HEK293 (cell line): ENCODE measurements at regions not wholly inside any gene's neighbourhood (a gene's known extent, or its start where the extent isn't known, plus 50 kb on each side); places are given as distances from the start of the nearest gene placed in this dataset.

Source experiments
- CTCF ChIA-PET: fragments of 350-600 bp; formaldehyde crosslinking; extraction: SDS; loops from one replicate; lab custom pipeline; 2021; ENCODE audit warnings: antibody characterized with exemption; lab: Yijun Ruan, JAX
- POLR2A ChIA-PET: fragments of 300-600 bp; formaldehyde crosslinking; extraction: SDS; loops from one replicate; lab custom pipeline; 2020; ENCODE audit warnings: antibody characterized with exemption, inconsistent platforms; lab: Yijun Ruan, JAX
- H3K27ac ChIP-seq: fragments of 200-500 bp; sonication (Bioruptor generic); 2 replicates; pipeline ENCODE4 v1.5.1; 2014; ENCODE audit warnings: low read depth, low read length, control low read depth, inconsistent platforms; ENCODE audit errors: extremely low read depth
- H3K36me3 ChIP-seq, 2 experiments: fragments of 200-500 bp in 1 of 2; sonication (Bioruptor generic) in 1 of 2; 1 replicate in 1 of 2; 2 replicates in 1 of 2; pipeline ENCODE4 v1.5.1; 2014 to 2017; ENCODE audit warnings: inconsistent platforms in 2 of 2, low read length in 2 of 2; ENCODE audit not compliant: control insufficient read depth in 2 of 2, insufficient read depth in 1 of 2
- H3K4me1 ChIP-seq: fragments of 200-500 bp; sonication (Bioruptor generic); 2 replicates; pipeline ENCODE4 v1.5.1; 2014; ENCODE audit warnings: mild to moderate bottlenecking, low read length, inconsistent platforms; ENCODE audit not compliant: control insufficient read depth, insufficient read depth
- H3K4me3 ChIP-seq: 2 replicates; pipeline ENCODE4 v1.5.1; 2011; ENCODE audit warnings: low read depth, mild to moderate bottlenecking, control low read depth, low read length, moderate library complexity
- H3K9me3 ChIP-seq: fragments of 200-500 bp; sonication (Bioruptor generic); 2 replicates; pipeline ENCODE4 v1.5.1; 2014; ENCODE audit warnings: low read depth, low read length, inconsistent platforms; ENCODE audit not compliant: control insufficient read depth, insufficient read depth
- GLI2 ChIP-seq: fragments of 450-650 bp; formaldehyde crosslinking; IDR thresholded peaks from 2 replicates; pipeline ENCODE4; 2017; ENCODE audit warnings: missing biosample characterization, missing genetic modification characterization, low read depth, borderline replicate concordance
- HOXD13 ChIP-seq: sonication (generic); formaldehyde crosslinking; IDR thresholded peaks from 2 replicates; pipeline ENCODE4 v1.8.0; 2022; ENCODE audit warnings: missing genetic modification reagents, borderline replicate concordance
- KLF8 ChIP-seq: fragments of 450-650 bp; formaldehyde crosslinking; IDR thresholded peaks from 2 replicates; pipeline ENCODE4 v1.5.1; 2016; ENCODE audit warnings: missing biosample characterization, missing genetic modification characterization
- ZBTB1 ChIP-seq: fragments of 450-650 bp; formaldehyde crosslinking; IDR thresholded peaks from 2 replicates; pipeline ENCODE4 v1.5.1; 2016; ENCODE audit warnings: missing biosample characterization, missing genetic modification characterization
- ZNF114 ChIP-seq: fragments of 450-650 bp; formaldehyde crosslinking; IDR thresholded peaks from 2 replicates; pipeline ENCODE4 v1.5.0; 2017; ENCODE audit warnings: missing biosample characterization, missing genetic modification characterization
- ZNF146 ChIP-seq: fragments of 450-650 bp; formaldehyde crosslinking; IDR thresholded peaks from 2 replicates; pipeline ENCODE4 v1.5.1; 2016; ENCODE audit warnings: missing biosample characterization, missing genetic modification characterization
- ZNF155 ChIP-seq: fragments of 450-650 bp; formaldehyde crosslinking; IDR thresholded peaks from 2 replicates; pipeline ENCODE4 v1.5.1; 2016; ENCODE audit warnings: missing biosample characterization, missing genetic modification characterization
- ZNF214 ChIP-seq: fragments of 450-650 bp; formaldehyde crosslinking; IDR thresholded peaks from 2 replicates; pipeline ENCODE4 v1.5.1; 2017; ENCODE audit warnings: missing biosample characterization, mild to moderate bottlenecking, missing genetic modification characterization, borderline replicate concordance
- ZNF24 ChIP-seq: fragments of 450-650 bp; formaldehyde crosslinking; IDR thresholded peaks from 2 replicates; pipeline ENCODE4 v1.5.1; 2016; ENCODE audit warnings: missing biosample characterization, missing genetic modification characterization
- ZNF324 ChIP-seq: fragments of 450-650 bp; formaldehyde crosslinking; IDR thresholded peaks from 2 replicates; pipeline ENCODE4 v1.5.1; 2016; ENCODE audit warnings: missing biosample characterization, missing genetic modification characterization
- ZNF354C ChIP-seq: fragments of 450-650 bp; formaldehyde crosslinking; IDR thresholded peaks from 2 replicates; pipeline ENCODE4 v1.5.1; 2016; ENCODE audit warnings: missing biosample characterization, missing genetic modification characterization, low read depth, borderline replicate concordance
- ZNF37A ChIP-seq: fragments of 450-650 bp; IDR thresholded peaks from 2 replicates; pipeline ENCODE4 v1.5.1; 2018; ENCODE audit warnings: missing biosample characterization, missing genetic modification characterization
- ZNF404 ChIP-seq: fragments of 450-650 bp; formaldehyde crosslinking; IDR thresholded peaks from 2 replicates; pipeline ENCODE4 v1.5.1; 2017; ENCODE audit warnings: missing biosample characterization, missing genetic modification characterization
- ZNF416 ChIP-seq: fragments of 450-650 bp; formaldehyde crosslinking; IDR thresholded peaks from 2 replicates; pipeline ENCODE4 v1.5.1; 2016; ENCODE audit warnings: missing biosample characterization, missing genetic modification characterization
- ZNF433 ChIP-seq: fragments of 450-650 bp; formaldehyde crosslinking; IDR thresholded peaks from 2 replicates; pipeline ENCODE4 v1.5.1; 2016; ENCODE audit warnings: missing biosample characterization, missing genetic modification characterization, low read depth
- ZNF473 ChIP-seq: fragments of 450-650 bp; formaldehyde crosslinking; IDR thresholded peaks from 2 replicates; pipeline ENCODE4 v1.5.1; 2017; ENCODE audit warnings: missing biosample characterization, missing genetic modification characterization
- ZNF48 ChIP-seq: fragments of 450-650 bp; formaldehyde crosslinking; IDR thresholded peaks from 2 replicates; pipeline ENCODE4 v1.5.1; 2016; ENCODE audit warnings: missing biosample characterization, missing genetic modification characterization
- ZNF530 ChIP-seq: fragments of 450-650 bp; formaldehyde crosslinking; IDR thresholded peaks from 2 replicates; pipeline ENCODE4 v1.5.1; 2016; ENCODE audit warnings: low read depth, missing biosample characterization, missing genetic modification characterization
- ZNF677 ChIP-seq: fragments of 450-650 bp; IDR thresholded peaks from 2 replicates; pipeline ENCODE4 v1.5.0; 2018; ENCODE audit warnings: missing biosample characterization, mild to moderate bottlenecking, missing genetic modification characterization, moderate library complexity
- TF ChIP-seq, protein P1 (sequence below): fragments of 450-650 bp; formaldehyde crosslinking; IDR thresholded peaks from 2 replicates; pipeline ENCODE4 v1.5.0; 2017; ENCODE audit warnings: missing biosample characterization, missing genetic modification characterization, borderline replicate concordance
- TF ChIP-seq, protein P2 (sequence below): fragments of 450-650 bp; formaldehyde crosslinking; IDR thresholded peaks from 2 replicates; pipeline ENCODE4 v1.5.1; 2016; ENCODE audit warnings: missing biosample characterization, missing genetic modification characterization
- TF ChIP-seq, protein P3 (sequence below): fragments of 450-650 bp; formaldehyde crosslinking; IDR thresholded peaks from 2 replicates; pipeline ENCODE4 v1.5.1; 2016; ENCODE audit warnings: missing biosample characterization, missing genetic modification characterization
- TF ChIP-seq, protein P4 (sequence below): fragments of 450-650 bp; formaldehyde crosslinking; IDR thresholded peaks from 2 replicates; pipeline ENCODE4 v1.5.1; 2017; ENCODE audit warnings: missing biosample characterization, mild to moderate bottlenecking, missing genetic modification characterization, moderate library complexity
- TF ChIP-seq, protein P5 (sequence below): fragments of 450-650 bp; formaldehyde crosslinking; IDR thresholded peaks from 2 replicates; pipeline ENCODE4 v1.5.1; 2016; ENCODE audit warnings: missing biosample characterization, missing genetic modification characterization, low read depth
- TF ChIP-seq, protein P6 (sequence below): fragments of 450-650 bp; formaldehyde crosslinking; IDR thresholded peaks from 2 replicates; pipeline ENCODE4 v1.5.1; 2016; ENCODE audit warnings: missing biosample characterization, missing genetic modification characterization

DNA sequence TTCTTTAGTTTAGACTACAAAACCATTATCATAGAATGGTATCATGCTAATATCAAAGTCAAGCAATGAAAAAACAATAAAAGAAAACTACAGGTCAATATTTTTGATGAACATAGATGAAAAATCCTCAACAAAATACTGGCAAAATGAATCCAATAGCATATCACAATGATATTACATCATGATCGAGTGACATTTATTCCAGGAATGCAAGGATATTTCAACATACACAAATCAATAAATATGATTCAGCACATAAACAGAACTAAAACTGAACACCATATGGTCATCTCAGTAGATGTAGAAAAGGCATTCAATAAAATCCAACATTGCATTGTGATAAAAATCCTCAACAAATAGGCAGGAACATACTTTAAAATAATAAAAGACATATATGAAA lies 1657.7 kb downstream of the KCNT2 start:
- Histone ChIP-seq H3K27ac (no peak overlapping the region), H3K36me3 (no peaks in the 10 kb centered on the region)
- TF ChIP-seq ZNF677 (tag by site-specific recombination) (no peak), ZNF24 (tag by site-specific recombination) (no peak), KLF8 (tag by site-specific recombination) (no peak), ZNF433 (tag by site-specific recombination) (no peak), ZNF214 (no peak), ZNF416 (no peak), ZNF114 (no peak), GLI2 (tag by site-specific recombination) (no peak)
- TF ChIP-seq, protein P1, sequence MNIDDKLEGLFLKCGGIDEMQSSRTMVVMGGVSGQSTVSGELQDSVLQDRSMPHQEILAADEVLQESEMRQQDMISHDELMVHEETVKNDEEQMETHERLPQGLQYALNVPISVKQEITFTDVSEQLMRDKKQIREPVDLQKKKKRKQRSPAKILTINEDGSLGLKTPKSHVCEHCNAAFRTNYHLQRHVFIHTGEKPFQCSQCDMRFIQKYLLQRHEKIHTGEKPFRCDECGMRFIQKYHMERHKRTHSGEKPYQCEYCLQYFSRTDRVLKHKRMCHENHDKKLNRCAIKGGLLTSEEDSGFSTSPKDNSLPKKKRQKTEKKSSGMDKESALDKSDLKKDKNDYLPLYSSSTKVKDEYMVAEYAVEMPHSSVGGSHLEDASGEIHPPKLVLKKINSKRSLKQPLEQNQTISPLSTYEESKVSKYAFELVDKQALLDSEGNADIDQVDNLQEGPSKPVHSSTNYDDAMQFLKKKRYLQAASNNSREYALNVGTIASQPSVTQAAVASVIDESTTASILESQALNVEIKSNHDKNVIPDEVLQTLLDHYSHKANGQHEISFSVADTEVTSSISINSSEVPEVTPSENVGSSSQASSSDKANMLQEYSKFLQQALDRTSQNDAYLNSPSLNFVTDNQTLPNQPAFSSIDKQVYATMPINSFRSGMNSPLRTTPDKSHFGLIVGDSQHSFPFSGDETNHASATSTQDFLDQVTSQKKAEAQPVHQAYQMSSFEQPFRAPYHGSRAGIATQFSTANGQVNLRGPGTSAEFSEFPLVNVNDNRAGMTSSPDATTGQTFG (tag by site-specific recombination) = no peak
- TF ChIP-seq, protein P2, sequence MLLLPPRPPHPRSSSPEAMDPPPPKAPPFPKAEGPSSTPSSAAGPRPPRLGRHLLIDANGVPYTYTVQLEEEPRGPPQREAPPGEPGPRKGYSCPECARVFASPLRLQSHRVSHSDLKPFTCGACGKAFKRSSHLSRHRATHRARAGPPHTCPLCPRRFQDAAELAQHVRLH = no peak
- TF ChIP-seq, protein P3, sequence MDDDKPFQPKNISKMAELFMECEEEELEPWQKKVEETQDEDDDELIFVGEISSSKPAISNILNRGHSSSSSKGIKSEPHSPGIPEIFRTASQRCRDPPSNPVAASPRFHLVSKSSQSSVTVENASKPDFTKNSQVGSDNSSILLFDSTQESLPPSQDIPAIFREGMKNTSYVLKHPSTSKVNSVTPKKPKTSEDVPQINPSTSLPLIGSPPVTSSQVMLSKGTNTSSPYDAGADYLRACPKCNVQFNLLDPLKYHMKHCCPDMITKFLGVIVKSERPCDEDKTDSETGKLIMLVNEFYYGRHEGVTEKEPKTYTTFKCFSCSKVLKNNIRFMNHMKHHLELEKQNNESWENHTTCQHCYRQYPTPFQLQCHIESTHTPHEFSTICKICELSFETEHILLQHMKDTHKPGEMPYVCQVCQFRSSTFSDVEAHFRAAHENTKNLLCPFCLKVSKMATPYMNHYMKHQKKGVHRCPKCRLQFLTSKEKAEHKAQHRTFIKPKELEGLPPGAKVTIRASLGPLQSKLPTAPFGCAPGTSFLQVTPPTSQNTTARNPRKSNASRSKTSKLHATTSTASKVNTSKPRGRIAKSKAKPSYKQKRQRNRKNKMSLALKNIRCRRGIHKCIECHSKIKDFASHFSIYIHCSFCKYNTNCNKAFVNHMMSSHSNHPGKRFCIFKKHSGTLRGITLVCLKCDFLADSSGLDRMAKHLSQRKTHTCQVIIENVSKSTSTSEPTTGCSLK (tag by site-specific recombination) = no peak
- TF ChIP-seq, all 188 proteins: peak for 0
- no peaks in the 10 kb centered on the region for H3K9me3 ChIP-seq
- ChIA-PET POLR2A (no interaction called here), CTCF (no interaction called here)
- no peaks in the 10 kb centered on the region for H3K4me1 ChIP-seq
- H3K4me3 ChIP-seq = no peak overlapping the region

DNA sequence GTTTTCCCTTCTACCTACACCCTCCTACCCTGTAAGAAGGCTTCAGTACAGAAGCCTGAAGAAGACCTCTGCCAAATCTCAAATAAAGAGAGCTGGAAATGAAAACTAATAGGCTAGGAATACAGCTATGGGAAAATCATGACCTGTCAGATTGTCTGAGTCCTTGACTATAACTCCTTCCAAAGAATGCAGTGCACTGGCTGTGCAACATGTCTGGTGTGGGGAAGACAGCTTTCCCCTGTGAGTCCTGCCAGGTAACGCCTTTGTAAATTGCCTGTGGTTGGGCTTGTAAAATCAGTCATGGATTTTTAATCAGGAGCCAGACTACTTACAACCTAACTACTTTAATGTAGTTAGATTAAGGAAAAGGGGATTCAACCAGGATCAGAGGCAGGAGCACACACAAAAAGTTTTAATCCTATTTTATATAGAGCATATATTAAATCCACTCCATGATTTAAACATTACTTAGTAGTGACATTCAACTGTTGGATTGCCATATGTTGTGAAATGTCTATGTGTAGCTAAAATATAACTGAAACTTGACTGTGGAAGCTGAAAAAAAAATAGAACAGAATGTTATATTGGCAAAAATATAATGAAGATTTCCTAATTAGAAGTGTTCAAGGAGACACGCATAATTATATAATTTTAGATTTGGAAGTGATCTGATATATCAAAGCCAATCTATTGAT lies 1667.8 kb downstream of the KCNT2 start:
- Histone ChIP-seq H3K4me3 (no peak overlapping the region), H3K4me1 (no peaks in the 10 kb centered on the region), H3K27ac (no peak overlapping the region), H3K36me3 (no peaks in the 10 kb centered on the region), H3K9me3 (no peaks in the 10 kb centered on the region)
- ChIA-PET POLR2A (no interaction called here), CTCF (no interaction called here)
- TF ChIP-seq ZNF37A = no peak
- TF ChIP-seq ZNF324 (tag by site-specific recombination) = no peak
- no peak for TF ChIP-seq ZNF155 (tag by site-specific recombination)
- TF ChIP-seq ZNF48 (tag by site-specific recombination) = no peak
- TF ChIP-seq, protein P4, sequence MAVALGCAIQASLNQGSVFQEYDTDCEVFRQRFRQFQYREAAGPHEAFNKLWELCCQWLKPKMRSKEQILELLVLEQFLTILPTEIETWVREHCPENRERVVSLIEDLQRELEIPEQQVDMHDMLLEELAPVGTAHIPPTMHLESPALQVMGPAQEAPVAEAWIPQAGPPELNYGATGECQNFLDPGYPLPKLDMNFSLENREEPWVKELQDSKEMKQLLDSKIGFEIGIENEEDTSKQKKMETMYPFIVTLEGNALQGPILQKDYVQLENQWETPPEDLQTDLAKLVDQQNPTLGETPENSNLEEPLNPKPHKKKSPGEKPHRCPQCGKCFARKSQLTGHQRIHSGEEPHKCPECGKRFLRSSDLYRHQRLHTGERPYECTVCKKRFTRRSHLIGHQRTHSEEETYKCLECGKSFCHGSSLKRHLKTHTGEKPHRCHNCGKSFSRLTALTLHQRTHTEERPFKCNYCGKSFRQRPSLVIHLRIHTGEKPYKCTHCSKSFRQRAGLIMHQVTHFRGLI (tag by site-specific recombination) = no peak
- TF ChIP-seq ZNF146 (tag by site-specific recombination) = no peak
- no peak for TF ChIP-seq ZBTB1
- TF ChIP-seq ZNF530 (tag by site-specific recombination) = no peak
- TF ChIP-seq ZNF354C (tag by site-specific recombination) = no peak
- no peak for TF ChIP-seq ZNF473 (tag by site-specific recombination)
- no peak for TF ChIP-seq HOXD13 (CRISPR knock-in tag)
- TF ChIP-seq, protein P5, sequence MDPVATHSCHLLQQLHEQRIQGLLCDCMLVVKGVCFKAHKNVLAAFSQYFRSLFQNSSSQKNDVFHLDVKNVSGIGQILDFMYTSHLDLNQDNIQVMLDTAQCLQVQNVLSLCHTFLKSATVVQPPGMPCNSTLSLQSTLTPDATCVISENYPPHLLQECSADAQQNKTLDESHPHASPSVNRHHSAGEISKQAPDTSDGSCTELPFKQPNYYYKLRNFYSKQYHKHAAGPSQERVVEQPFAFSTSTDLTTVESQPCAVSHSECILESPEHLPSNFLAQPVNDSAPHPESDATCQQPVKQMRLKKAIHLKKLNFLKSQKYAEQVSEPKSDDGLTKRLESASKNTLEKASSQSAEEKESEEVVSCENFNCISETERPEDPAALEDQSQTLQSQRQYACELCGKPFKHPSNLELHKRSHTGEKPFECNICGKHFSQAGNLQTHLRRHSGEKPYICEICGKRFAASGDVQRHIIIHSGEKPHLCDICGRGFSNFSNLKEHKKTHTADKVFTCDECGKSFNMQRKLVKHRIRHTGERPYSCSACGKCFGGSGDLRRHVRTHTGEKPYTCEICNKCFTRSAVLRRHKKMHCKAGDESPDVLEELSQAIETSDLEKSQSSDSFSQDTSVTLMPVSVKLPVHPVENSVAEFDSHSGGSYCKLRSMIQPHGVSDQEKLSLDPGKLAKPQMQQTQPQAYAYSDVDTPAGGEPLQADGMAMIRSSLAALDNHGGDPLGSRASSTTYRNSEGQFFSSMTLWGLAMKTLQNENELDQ (tag by site-specific recombination) = no peak
- TF ChIP-seq, protein P6, sequence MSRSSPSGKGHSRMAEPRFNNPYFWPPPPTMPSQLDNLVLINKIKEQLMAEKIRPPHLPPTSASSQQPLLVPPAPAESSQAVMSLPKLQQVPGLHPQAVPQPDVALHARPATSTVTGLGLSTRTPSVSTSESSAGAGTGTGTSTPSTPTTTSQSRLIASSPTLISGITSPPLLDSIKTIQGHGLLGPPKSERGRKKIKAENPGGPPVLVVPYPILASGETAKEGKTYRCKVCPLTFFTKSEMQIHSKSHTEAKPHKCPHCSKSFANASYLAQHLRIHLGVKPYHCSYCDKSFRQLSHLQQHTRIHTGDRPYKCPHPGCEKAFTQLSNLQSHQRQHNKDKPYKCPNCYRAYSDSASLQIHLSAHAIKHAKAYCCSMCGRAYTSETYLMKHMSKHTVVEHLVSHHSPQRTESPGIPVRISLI (tag by site-specific recombination) = no peak
- TF ChIP-seq ZNF404 (tag by site-specific recombination) = no peak
